H1 (cell line): ENCODE measurements at regions not wholly inside any gene's neighbourhood (a gene's known extent, or its start where the extent isn't known, plus 50 kb on each side); places are given as distances from the start of the nearest gene placed in this dataset.

Experiments
- JUN ChIP-seq: IDR thresholded peaks from 2 replicates; pipeline ENCODE4 v1.6.1; 2011; ENCODE audit warnings: low read depth, mild to moderate bottlenecking, improper control_type of control experiment, low read length
- SP2 ChIP-seq: IDR thresholded peaks from 2 replicates; pipeline ENCODE4 v1.6.1; 2012; ENCODE audit warnings: mild to moderate bottlenecking, low read length, inconsistent platforms

- TF ChIP-seq SP2 = no peak
- no peak for TF ChIP-seq JUN
Measured at GRCh38 chr9:33659921-33660320, 135.4 kb upstream of the PRSS3 start (continued).
